ENCODE measurements at regions not wholly inside any gene's neighbourhood (a gene's known extent, or its start where the extent isn't known, plus 50 kb on each side); places are given as distances from the start of the nearest gene placed in this dataset.
A peak's percentile ranks its signal among the peaks of the same experiment; 100 is the strongest.

- TF ChIP-seq ARID5B (CRISPR knock-in tag; IDR thresholded peaks at IDR 0.05), result peak; percentile 58
- no peak for TF ChIP-seq PHF21A (CRISPR knock-in tag; IDR thresholded peaks at IDR 0.05)
- TF ChIP-seq CEBPG (CRISPR knock-in tag; IDR thresholded peaks at IDR 0.05), result peak; percentile 64
- no peak for TF ChIP-seq ZNF672 (CRISPR knock-in tag; IDR thresholded peaks at IDR 0.05)
- no peak for TF ChIP-seq SMAD3 (CRISPR knock-in tag; IDR thresholded peaks at IDR 0.05)
- no peak for TF ChIP-seq SOX6 (IDR thresholded peaks at IDR 0.05)
- peak; percentile 34; the same call in 1 of the 2 replicates for TF ChIP-seq SOX6 (CRISPR knock-in tag; IDR thresholded peaks at IDR 0.05)
- TF ChIP-seq ZNF883 (CRISPR knock-in tag; IDR thresholded peaks at IDR 0.05; ENCODE audit: not compliant biosample characterization), result no peak
- TF ChIP-seq MTF1 (CRISPR knock-in tag; IDR thresholded peaks at IDR 0.05), result no peak
- no peak for TF ChIP-seq CREM (IDR thresholded peaks at IDR 0.05)
- no peak for TF ChIP-seq CREM (CRISPR knock-in tag; IDR thresholded peaks at IDR 0.05)
- peak; percentile 62 for TF ChIP-seq ZNF652 (CRISPR knock-in tag; IDR thresholded peaks at IDR 0.05; ENCODE audit: borderline replicate concordance, low read depth)
- TF ChIP-seq, protein P1, sequence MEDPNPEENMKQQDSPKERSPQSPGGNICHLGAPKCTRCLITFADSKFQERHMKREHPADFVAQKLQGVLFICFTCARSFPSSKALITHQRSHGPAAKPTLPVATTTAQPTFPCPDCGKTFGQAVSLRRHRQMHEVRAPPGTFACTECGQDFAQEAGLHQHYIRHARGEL (CRISPR knock-in tag; IDR thresholded peaks at IDR 0.05), result no peak
- no peak for TF ChIP-seq CENPT (CRISPR knock-in tag; IDR thresholded peaks at IDR 0.05; ENCODE audit: low read depth)
- no peak for TF ChIP-seq PRMT3 (CRISPR knock-in tag; IDR thresholded peaks at IDR 0.05; ENCODE audit: borderline replicate concordance, low read depth)
- TF ChIP-seq, protein P2, sequence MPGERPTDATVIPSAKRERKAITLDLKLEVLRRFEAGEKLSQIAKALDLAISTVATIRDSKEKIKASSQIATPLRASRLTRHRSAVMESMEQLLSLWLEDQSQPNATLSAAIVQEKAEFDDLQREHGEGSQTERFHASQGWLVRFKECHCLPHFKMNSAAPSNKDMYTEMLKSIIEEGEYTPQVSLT (CRISPR knock-in tag; IDR thresholded peaks at IDR 0.05; ENCODE audit: borderline replicate concordance, low read depth), result no peak
- TF ChIP-seq STAG1 (CRISPR knock-in tag; IDR thresholded peaks at IDR 0.05), result no peak
- TF ChIP-seq CBX2 (IDR thresholded peaks at IDR 0.05; ENCODE audit: low read depth, low read length), result no peak
- no peak for TF ChIP-seq CBX2 (CRISPR knock-in tag; IDR thresholded peaks at IDR 0.05; ENCODE audit: low read depth)
- TF ChIP-seq DNMT1 (CRISPR knock-in tag; IDR thresholded peaks at IDR 0.05), result no peak
- no peak for TF ChIP-seq KDM1A (CRISPR knock-in tag; IDR thresholded peaks at IDR 0.05)
- TF ChIP-seq ZNF687 (CRISPR knock-in tag; IDR thresholded peaks at IDR 0.05), result no peak
- no peak for TF ChIP-seq IRF2 (CRISPR knock-in tag; IDR thresholded peaks at IDR 0.05)
Measured at GRCh38 chr6:47152666-47153403, 110.7 kb upstream of the ADGRF1 start (continued).
